ENCODE measurements at regions not wholly inside any gene's neighbourhood (a gene's known extent, or its start where the extent isn't known, plus 50 kb on each side); places are given as distances from the start of the nearest gene placed in this dataset.

GRCh38 chr3:194082743-194083636 is 53.0 kb upstream of the HES1 start:
- no peak overlapping the region for H3K27ac ChIP-seq (ENCODE audit: low read depth)
- no peak overlapping the region for H3K4me3 ChIP-seq (ENCODE audit: low read depth, low read length)
- no peak for DNase-seq (ENCODE audit: extremely low spot score)
- H3K36me3 ChIP-seq (ENCODE audit: insufficient read depth), result no peaks in the 10 kb centered on the region
- no peaks in the 10 kb centered on the region for H3K4me1 ChIP-seq (ENCODE audit: insufficient read depth)
- WGBS, result 65% methylated on average over 18 of the region's 18 CpGs

- Histone ChIP-seq H3K36me3 (ENCODE audit: insufficient read depth) (no peaks in the 10 kb centered on the region), H3K27ac (ENCODE audit: low read depth) (no peak overlapping the region), H3K4me1 (ENCODE audit: insufficient read depth) (no peaks in the 10 kb centered on the region), H3K4me3 (ENCODE audit: low read depth, low read length) (no peak overlapping the region)
- no peak for DNase-seq (ENCODE audit: extremely low spot score)
- WGBS, result 92% methylated on average over 6 of the region's 6 CpGs
These were observed 52.2 kb upstream of the HES1 start for GRCh38 chr3:194083637-194084224.

DNA sequence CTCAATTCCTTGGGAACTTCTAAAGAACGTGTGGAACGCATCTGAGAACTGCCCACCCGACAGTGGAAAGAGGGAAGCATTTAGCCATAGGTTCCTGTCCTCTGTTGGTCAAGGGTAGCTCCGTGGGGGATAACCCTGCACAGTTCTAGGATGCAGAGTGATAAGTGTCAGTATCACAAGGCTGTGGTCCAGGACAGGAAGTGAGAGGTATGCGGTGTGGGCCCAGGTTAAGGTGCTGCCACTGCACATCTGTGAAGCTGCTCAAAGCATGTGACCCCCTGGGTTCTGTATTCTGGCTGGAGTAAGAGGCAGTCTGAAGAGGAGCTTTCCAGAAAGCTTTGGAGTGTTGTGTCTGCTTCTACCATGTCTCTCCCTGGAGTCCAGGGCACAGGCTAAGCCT is 51.7 kb upstream of the HES1 start:
- WGBS, result 88% methylated on average over 5 of the region's 5 CpGs
- H3K27ac ChIP-seq (ENCODE audit: low read depth), result no peak overlapping the region
- no peaks in the 10 kb centered on the region for H3K36me3 ChIP-seq (ENCODE audit: insufficient read depth)

More for the DNA sequence above, 51.7 kb upstream of the HES1 start:
- Histone ChIP-seq H3K4me3 (ENCODE audit: low read depth, low read length) (no peak overlapping the region), H3K4me1 (ENCODE audit: insufficient read depth) (no peaks in the 10 kb centered on the region)
- no peak for DNase-seq (ENCODE audit: extremely low spot score)
